ENCODE measurements at regions not wholly inside any gene's neighbourhood (a gene's known extent, or its start where the extent isn't known, plus 50 kb on each side); places are given as distances from the start of the nearest gene placed in this dataset.

- TF ChIP-seq EZH2 (IDR thresholded peaks at IDR 0.05; ENCODE audit: low read length, unreplicated experiment) (no peak), CTCF (conservative IDR thresholded peaks at IDR 0.05; ENCODE audit: low read depth, low read length) (no peak), EZH2phosphoT487 (IDR thresholded peaks at IDR 0.05; ENCODE audit: borderline replicate concordance, low read length) (no peak)
- no peak for DNase-seq
- H3K79me2 ChIP-seq (ENCODE audit: low read length) = no peaks in the 10 kb centered on the region
- no peak overlapping the region for H3K9ac ChIP-seq (ENCODE audit: low read length)
- no TSS peak for BruUV-seq (replicated peaks)
- no peaks in the 10 kb centered on the region for H3K36me3 ChIP-seq (ENCODE audit: low read depth, low read length)
- H3K4me3 ChIP-seq (ENCODE audit: low read length) = no peak overlapping the region
- H3K27me3 ChIP-seq (ENCODE audit: low read length) = no peaks in the 10 kb centered on the region
- no peak overlapping the region for H3K27ac ChIP-seq (ENCODE audit: low read length)
- H2AFZ ChIP-seq (ENCODE audit: low read length) = no peak overlapping the region
- H3F3A ChIP-seq (ENCODE audit: low read length, unreplicated experiment) = no peaks in the 10 kb centered on the region
- no peaks in the 10 kb centered on the region for H4K20me1 ChIP-seq (ENCODE audit: low read length)
- H3K4me1 ChIP-seq (ENCODE audit: insufficient read depth, low read length) = peaks cover 12% of the 10 kb centered on the region
- POLR2A ChIA-PET (ENCODE audit: unreplicated experiment) = no interaction called here
- H3K9me3 ChIP-seq (ENCODE audit: low read length) = no peaks in the 10 kb centered on the region
- intact Hi-C loops (cut with micrococcal nuclease) = no loop called here
- no peak overlapping the region for H3K4me2 ChIP-seq (ENCODE audit: low read length)
- CTCF ChIA-PET = no interaction called here
- no peak for ATAC-seq
- no peaks in the 10 kb centered on the region for H3K9me2 ChIP-seq (replicated peaks; ENCODE audit: low read length)
Measured at GRCh38 chr1:218867066-218867465, 306.6 kb upstream of the LYPLAL1 start.

- H3K27ac ChIP-seq (ENCODE audit: low read length) = no peak overlapping the region
- no peaks in the 10 kb centered on the region for H3K9me2 ChIP-seq (replicated peaks; ENCODE audit: low read length)
- ATAC-seq (no peak), DNase-seq (no peak)
- no peak overlapping the region for H3K4me3 ChIP-seq (ENCODE audit: low read length)
- H3F3A ChIP-seq (ENCODE audit: low read length, unreplicated experiment) = no peaks in the 10 kb centered on the region
- H3K4me2 ChIP-seq (ENCODE audit: low read length) = no peak overlapping the region
- CTCF ChIA-PET = no interaction called here
- H3K4me1 ChIP-seq (ENCODE audit: insufficient read depth, low read length) = peaks cover 12% of the 10 kb centered on the region
- no TSS peak for BruUV-seq (replicated peaks)
- no peak overlapping the region for H2AFZ ChIP-seq (ENCODE audit: low read length)
- intact Hi-C loops (cut with micrococcal nuclease) = no loop called here
- H4K20me1 ChIP-seq (ENCODE audit: low read length) = no peaks in the 10 kb centered on the region
- no peak overlapping the region for H3K9ac ChIP-seq (ENCODE audit: low read length)
- POLR2A ChIA-PET (ENCODE audit: unreplicated experiment) = no interaction called here
- H3K27me3 ChIP-seq (ENCODE audit: low read length) = no peaks in the 10 kb centered on the region
- no peaks in the 10 kb centered on the region for H3K36me3 ChIP-seq (ENCODE audit: low read depth, low read length)
- H3K79me2 ChIP-seq (ENCODE audit: low read length) = no peaks in the 10 kb centered on the region
- H3K9me3 ChIP-seq (ENCODE audit: low read length) = no peaks in the 10 kb centered on the region
- TF ChIP-seq CTCF (conservative IDR thresholded peaks at IDR 0.05; ENCODE audit: low read depth, low read length) (no peak), EZH2phosphoT487 (IDR thresholded peaks at IDR 0.05; ENCODE audit: borderline replicate concordance, low read length) (no peak), EZH2 (IDR thresholded peaks at IDR 0.05; ENCODE audit: low read length, unreplicated experiment) (no peak)
Measured at GRCh38 chr1:218867941-218868626, 305.6 kb upstream of the LYPLAL1 start.

GRCh38 chr1:218869276-218869675 is 304.4 kb upstream of the LYPLAL1 start:
- intact Hi-C loops (cut with micrococcal nuclease) = no loop called here
- no peak overlapping the region for H2AFZ ChIP-seq (ENCODE audit: low read length)
- ATAC-seq (no peak), DNase-seq (no peak)
- no peak overlapping the region for H3K27ac ChIP-seq (ENCODE audit: low read length)
- no peaks in the 10 kb centered on the region for H3K79me2 ChIP-seq (ENCODE audit: low read length)
- POLR2A ChIA-PET (ENCODE audit: unreplicated experiment) = no interaction called here
- H3K9ac ChIP-seq (ENCODE audit: low read length) = no peak overlapping the region
- H3K9me2 ChIP-seq (replicated peaks; ENCODE audit: low read length) = 0 out of 2 replicates have a peak, but pooled peaks cover 5% of the 10 kb centered on the region
- H3K9me3 ChIP-seq (ENCODE audit: low read length) = no peaks in the 10 kb centered on the region
- H3K27me3 ChIP-seq (ENCODE audit: low read length) = no peaks in the 10 kb centered on the region
- no peaks in the 10 kb centered on the region for H3K36me3 ChIP-seq (ENCODE audit: low read depth, low read length)
- CTCF ChIA-PET = no interaction called here
- no peak overlapping the region for H3K4me2 ChIP-seq (ENCODE audit: low read length)
- no peaks in the 10 kb centered on the region for H3F3A ChIP-seq (ENCODE audit: low read length, unreplicated experiment)
- no TSS peak for BruUV-seq (replicated peaks)
- H3K4me3 ChIP-seq (ENCODE audit: low read length) = no peak overlapping the region
- TF ChIP-seq EZH2 (IDR thresholded peaks at IDR 0.05; ENCODE audit: low read length, unreplicated experiment) = no peak
- TF ChIP-seq EZH2phosphoT487 (IDR thresholded peaks at IDR 0.05; ENCODE audit: borderline replicate concordance, low read length) = no peak
- peaks cover 23% of the 10 kb centered on the region for H3K4me1 ChIP-seq (ENCODE audit: insufficient read depth, low read length)
- no peaks in the 10 kb centered on the region for H4K20me1 ChIP-seq (ENCODE audit: low read length)
